ENCODE measurements at regions not wholly inside any gene's neighbourhood (a gene's known extent, or its start where the extent isn't known, plus 50 kb on each side); places are given as distances from the start of the nearest gene placed in this dataset.

DNA sequence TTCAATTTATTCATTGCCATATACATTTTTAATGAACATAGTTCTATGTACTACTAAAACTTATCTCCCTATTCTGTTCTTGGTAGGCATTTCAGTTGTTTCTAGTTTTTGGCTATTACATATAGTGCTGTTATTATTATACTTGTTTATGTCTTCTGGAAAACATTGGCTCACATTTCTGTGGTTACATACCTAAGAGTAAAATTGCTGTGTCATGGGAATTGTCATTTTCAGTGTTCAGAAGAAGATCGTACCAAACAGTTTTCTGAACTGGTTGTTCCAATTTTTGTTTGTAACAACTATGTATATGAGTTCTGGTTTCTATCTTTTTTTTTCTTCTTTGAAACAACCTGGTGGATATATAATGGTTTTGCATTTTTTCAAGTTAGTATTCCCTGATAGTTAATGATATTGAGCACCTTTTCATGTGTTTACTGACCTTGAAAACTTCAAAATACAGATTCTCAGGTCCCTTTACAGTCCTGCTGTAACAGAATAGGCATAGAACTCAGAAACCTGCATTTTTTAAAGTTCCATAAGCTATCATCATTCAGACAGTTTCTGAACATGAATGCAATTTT is 230.7 kb downstream of the JRKL start:
- DNase-seq = no peak

DNA sequence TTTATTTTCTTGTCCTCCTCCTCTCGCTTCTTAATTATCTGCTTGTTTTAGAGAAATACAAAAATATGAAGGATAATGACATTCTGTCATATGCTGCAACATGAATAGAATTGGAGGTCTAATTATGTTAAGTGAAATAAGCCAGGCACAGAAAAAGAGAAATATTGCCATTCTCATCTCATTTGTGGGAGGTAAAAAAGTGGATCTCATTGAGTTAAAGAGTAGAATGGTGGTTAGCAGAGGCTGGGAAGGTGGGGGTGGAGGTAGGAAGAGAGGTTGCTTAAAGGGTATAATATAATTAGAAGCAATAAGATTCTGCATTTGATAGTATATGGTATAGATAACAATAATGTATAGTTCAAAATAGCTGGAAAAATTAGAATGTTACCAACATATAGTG is 231.3 kb downstream of the JRKL start:
- DNase-seq = no peak

DNA sequence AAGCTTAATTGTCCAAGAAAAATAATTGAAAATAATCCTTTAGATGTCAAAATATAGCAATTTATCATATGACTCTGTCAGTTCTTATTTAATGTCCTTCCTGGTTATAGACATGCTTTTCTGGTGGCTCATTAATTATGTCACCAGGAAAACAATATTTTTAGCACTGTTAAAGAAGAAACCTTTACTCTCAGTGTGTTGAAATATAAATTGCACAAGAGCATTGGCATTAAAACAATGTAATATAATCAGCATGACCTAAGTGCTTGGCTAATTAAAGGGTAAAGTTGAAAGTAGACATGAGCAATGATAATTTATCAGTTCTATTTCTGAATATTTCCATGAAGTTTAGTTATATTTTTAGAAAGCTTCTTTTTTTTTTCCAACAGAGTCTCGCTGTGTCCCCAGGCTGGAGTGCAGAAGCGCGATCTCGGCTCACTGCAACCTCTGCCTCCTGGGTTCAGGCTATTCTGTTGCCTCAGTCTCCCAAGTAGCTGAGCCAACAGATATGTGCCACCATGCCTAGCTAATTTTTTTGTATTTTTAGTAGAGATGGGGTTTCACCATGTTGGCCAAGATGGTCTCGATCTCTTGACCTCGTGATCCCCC is 232.3 kb downstream of the JRKL start:
- no peak for DNase-seq

DNA sequence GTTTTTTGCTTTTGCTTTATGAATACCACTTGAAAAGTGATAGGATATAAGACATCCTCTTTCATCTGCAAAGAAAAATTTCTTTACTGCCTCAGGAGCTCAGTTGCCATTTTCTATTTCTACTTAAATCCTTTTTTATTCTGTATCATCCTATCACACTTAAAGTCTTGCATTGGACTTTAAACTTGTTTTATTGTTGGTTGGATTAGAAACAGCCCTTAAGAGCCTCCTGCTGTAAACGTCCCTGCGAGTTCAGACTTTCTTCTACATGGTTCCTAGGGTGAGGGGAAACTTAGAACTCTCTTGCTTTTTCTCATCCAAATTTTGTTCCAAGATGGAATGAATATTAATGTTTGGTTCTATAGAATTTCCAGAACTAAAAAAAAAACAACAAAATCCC is 234.3 kb downstream of the JRKL start:
- no peak for DNase-seq

DNA sequence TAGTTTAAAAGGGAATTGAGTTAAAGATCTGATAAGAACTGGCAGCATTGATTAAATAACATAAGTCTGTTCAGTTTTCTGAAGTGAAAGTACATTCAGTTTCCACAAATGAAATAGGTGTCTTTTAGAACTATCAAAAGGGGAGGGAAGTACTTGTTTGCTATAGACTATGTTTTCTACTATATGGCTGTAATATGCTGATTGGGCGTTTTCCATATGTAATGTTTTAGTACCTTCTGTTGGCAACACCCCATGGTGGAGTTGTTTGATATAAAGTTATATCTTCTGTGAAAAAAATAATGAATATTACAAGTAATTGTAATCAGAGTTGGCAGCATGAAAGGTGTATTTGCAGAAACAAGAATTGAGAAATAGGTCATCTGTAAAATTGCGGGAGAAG is 237.6 kb downstream of the JRKL start:
- DNase-seq = no peak

DNA sequence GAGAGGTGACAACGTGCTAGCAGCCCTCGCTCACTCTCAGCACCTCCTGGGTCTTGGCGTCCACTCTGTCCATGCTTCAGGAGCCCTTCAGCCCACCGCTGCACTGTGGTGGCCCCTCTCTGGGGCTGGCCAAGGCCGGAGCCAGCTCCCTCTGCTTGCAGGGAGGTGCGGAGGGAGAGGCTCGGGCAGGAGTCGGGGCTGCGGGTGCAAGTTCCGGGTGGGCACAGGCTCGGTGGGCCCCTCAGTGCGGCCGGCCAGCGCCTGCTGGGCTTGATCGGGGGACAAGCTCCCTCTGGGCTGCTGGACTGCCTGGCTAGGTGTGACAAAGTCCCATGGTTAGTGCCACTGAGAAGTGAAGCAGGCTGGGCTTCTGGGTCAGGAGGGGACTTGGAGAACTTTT is 245.8 kb downstream of the JRKL start:
- DNase-seq = no peak

DNA sequence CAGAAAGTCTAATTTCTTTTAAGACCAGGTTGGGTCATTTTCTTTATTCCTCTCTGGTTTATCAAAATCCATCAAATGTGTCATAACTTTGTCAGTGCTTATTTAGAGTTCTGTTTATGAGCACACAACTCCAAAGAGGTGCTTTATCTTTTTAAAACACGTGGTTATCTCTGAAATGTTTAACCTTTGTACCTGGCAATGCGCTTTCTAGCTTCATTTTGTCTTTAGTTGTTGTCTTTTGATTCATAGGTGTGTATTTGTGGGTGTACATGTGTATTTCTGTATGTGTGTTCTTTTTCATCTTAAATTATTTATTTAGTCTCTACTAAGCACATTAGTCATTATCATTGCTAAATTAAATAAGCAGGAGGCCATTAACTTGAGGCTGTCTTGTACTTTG is 251.4 kb downstream of the JRKL start:
- DNase-seq = no peak

DNA sequence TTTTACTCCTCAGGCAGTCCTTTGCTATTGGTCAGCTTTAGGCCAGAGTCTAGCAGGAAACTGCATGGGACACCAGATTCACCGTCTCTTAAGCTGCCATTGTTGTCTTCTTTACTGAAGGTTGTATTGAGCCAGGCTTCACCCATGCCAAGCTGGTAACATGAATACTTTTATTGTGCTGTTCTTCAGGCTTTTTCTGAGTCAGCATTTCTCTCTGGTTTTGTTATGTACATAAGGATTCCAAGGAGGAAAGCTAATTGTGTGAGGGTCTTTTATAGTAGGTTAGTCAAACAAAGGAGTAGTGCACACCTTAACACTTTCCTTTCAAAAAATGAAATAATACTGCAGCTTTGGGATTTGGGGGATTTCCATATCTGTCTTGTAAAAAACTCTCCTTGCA is 252.8 kb downstream of the JRKL start:
- DNase-seq = no peak

DNA sequence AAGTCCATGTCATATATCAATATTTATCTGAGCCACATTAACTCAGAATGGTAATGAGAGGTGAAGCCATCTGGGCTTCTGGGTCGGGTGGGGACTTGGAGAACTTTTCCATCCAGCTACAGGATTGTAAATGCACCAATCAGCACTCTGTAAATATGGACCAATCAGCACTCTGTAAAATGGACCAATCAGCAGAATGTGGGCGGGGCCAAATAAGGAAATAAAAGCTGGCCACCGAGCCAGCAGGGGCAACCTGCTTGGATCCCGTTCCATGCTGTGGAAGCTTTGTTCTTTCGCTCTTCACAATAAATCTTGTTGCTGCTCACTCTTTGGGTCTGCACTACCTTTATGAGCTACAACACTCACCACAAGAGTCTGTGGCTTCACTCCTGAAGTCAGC is 253.4 kb downstream of the JRKL start:
- DNase-seq = no peak

DNA sequence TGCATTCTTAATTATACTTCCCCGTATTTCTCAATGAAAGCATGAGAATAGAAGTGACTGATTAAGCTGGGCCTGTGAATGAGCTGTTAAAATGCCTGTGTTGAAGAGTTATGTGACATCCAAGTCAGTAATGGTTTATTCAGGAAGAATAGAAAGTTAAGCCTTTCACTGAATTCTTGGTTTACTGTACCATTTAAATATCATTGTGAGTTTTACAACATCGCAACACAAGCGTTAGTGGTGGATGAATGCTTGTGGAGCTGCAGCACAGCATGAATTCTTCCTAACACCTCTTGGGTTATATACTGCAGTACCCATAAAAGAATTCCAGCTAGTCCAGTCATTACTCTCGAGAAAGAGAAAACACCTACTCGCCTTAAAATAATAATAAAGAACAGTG is 257.8 kb downstream of the JRKL start:
- no peak for DNase-seq

DNA sequence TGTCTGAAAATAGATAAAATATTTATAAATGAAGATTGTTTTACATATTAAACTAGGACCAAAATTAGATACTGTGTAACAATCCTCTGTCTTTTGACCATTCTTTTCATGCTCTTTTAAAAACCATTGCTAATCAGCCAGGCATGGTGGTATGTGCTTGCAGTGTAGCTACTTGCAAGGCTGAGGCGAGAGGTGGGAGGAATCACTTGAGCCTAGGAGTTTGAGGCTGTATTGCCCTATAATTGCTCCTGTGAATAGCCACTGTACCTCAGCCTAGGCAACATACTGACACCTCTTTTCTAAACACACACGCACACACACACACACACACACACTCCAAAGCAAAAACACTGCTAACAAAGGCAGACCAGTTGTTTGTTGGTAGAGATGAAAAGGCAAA is 259.2 kb downstream of the JRKL start:
- no peak for DNase-seq

DNA sequence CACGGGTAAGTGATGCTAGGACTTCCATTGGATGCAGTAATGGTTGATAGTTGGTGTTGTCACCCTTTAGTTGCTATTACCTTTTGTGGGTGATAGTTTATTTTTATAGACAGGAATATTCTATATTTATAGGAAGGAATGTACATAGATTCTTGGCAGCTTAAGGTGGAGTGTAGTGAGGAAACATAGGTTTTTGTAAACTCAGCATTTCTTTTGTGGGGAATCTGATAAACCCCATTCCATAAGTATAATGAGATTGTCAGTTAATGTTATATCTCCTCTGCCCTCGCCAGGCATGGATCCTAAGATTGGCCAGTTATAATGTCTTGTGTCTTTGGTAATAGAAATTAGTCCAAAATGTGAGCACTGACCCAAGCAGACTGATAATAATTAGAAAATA is 262.7 kb downstream of the JRKL start:
- DNase-seq = no peak

DNA sequence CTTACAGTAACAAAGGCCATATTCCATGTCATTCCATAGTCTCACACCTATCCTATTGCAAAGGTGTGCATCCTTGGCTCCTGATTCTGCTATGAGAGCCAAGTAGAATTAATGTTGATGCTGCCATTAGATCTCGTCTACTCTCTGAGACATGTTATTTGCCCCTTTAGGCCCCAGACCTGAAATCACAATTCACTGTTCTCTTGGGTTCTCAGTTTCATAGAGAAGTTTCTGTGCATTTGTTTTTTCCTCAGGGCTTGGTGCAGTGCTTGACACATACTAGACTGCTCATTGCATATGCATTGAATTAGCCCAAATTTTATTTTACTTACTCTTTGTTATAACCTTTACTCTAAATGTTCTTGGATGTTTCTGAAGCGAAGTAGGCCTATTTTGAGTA is 265.7 kb downstream of the JRKL start:
- DNase-seq = no peak

DNA sequence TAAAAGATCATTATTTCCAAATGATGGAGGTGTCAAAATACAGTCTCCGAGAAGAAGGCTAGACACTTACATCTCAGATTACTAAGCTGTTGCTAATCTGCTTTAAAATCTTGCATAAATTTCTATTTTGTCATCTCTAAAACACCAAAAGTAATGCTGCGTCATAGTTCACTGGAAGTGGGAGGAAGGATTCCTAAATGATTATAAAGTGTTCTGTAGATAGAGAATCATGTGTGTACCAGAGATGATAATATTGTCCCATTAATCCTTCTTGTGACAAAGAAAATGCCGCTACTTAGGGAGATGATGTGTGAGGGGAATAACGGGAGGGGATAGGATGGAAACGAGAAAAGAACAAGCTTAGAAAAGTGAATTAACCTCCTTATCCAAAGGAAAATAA is 268.6 kb downstream of the JRKL start:
- DNase-seq = no peak

DNA sequence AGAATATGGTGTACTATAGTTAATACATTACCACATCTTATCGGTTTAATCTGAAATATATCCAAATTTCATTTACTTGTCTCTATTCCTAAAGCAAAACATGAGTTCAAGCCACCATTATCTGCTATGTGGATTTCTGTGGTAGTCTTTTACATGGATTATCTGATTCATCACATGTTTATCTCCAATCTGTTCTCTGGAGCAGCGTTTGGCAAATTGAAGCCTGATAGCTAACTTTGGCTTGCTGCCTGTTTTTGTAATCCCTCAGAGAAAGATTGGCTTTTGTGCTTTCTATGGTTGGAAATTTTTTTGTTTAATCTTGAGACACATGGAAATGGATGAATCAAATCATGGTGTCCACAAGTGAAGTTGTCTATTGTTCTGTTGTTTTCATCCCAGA is 274.3 kb downstream of the JRKL start:
- DNase-seq = no peak

DNA sequence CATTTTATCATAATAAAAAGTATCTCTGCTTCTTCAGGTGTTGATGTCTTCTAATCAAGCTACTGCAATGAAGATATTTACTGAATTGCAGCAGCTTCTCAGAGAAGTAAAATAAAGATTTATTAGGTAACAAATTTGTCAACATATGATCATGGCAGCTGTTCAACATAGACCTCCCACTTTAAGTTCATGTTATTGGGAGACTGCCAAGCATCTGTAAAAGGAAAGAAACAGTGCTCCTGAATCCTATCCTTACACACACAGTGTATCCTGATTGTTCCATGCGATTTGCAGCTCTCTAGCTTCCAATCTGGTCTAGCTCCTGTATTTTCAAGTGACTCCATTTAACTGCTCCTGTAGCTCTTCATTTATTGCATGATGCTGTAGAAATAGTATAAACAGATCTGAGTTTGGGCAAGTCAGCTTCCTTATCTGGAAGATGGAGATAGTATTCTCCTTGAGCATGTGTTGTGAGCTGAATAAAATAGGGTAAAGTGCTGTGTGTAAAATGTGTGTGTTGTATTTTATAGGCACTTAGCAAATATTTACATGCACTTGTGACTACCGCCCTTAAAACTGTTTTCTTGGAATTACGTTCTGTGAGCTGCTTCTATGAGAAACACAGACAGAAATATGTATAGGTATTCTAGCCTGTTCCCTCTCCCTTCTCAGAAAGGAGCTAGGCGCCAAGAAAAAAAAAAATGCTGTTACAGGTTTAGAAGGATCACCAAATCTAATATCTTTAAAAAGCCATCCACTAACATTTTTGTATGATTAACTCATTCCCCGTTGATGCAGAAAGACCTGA is 290.6 kb downstream of the JRKL start:
- DNase-seq = no peak

DNA sequence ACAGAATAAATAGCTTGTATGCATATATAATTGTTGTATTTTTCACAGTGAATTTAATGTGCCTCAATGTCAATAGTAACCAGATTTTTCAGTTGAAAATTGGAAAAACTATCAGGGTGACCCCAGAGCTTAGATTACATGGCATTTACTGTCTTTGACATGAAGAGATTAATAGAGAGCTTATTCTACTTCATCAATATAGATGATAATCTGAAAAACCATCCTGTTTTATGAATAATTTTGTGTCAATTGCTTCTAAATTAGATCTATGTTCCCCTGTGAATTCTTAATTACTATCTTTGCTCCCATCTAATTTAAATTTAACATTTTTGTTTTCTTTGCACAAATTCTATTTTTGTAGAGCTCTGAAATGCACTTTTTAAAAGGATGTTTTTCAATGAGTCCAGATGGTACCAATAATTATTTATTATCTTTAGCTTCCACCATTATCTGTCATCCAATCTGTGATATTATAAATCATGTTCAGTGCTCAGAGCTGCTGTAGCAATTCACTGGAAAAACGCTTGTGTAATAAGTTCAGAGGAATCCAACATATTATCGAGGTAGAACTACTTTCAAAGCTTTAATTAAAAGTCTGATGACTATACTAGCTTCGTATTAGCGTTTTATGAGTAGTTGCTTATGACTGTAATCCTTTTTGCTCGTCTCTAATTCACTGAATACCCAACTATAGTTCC is 291.4 kb downstream of the JRKL start:
- no peak for DNase-seq

DNA sequence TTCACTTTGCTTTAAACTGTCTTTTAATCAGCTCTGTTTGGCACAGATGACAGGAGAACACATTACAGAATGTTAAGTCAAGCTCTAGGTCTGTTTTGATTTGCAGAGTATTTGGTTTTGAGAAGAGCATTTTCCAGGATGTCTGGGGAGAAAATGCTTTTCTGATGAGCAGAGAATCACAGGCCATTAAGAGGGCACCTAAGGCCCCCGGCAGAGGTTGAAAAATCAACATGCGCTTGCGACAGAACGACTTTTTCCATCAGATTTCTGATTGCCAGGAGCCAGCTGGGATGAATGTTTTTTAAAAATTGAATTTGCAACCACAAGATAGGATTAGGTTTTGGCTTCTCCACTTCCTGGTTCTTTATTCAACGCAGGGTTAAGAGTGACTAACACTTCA is 304.5 kb downstream of the JRKL start:
- DNase-seq = no peak

DNA sequence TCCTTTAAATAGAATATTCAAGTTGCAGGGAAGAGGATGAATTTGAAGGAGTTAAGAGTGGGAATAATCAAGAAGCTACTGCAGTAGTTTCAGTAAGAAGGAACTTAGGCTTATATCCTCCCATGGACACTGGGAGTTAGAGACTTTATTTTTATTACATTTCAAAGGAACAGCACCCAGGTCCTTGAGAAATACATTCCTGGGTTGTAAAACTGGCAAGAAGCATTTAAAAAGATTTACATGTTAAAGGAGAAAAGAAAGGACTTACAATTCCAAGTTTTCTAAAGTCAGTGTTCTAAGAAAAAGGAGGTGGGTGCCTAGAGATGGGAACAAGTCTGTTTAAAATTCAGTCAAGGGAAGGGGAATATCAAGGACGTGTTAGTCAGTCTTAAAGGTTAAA is 306.9 kb downstream of the JRKL start:
- no peak for DNase-seq

DNA sequence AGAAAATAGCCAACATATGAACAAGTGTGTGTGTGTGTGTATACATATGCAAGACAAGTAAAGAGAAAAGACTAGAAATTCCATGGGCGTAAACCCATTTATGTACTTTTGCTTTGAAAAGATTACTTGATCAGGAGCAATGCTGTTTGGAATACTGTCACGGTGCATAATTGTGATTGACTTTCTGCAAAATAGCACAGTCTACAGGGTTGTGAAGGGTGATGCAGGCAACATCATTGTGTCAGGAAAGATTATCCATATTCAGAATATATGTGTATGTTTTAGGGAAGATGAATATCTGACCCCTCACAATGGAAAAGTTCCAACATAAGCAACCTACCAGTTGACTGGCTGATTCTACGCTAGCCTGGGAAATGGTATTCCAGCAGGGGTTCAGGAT is 307.7 kb downstream of the JRKL start:
- DNase-seq = no peak

DNA sequence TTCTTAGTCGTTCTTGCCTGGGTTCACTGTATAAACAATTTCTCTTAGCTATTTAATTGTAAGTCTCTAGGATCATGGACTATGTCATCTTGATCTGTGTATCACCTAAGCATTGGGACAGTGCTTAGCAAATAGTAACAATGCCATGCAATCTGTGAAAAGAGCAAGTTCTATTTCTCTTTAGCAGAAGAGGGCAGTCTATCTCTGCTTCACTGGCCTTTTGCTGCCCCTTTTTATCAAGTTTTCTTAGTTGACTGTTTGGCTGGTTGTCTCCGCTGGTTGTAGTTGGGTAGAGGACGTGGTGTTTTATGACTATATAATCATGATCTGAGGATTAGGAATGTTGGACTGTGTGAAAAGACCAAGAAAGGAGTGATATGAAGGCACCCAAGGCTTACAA is 315.0 kb downstream of the JRKL start:
- no peak for DNase-seq

DNA sequence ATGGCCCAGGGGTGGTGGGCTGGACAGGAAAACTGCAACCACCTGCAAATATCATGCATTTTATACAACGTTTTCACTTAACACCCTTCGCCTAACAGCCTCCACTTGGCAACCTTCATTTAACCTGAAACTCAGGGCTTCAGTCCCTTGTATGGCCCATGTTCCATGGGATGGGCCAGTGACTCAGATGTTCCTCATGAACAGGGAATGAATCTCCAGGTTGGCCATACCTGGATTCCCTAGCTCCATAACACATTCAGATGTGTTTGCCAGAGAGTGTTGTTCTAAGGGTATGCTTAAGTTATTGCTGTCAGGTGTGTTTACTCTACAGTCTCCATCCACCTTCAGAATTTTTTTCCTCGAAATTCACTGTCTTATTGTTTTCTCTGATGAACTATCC is 316.9 kb downstream of the JRKL start:
- DNase-seq = no peak

DNA sequence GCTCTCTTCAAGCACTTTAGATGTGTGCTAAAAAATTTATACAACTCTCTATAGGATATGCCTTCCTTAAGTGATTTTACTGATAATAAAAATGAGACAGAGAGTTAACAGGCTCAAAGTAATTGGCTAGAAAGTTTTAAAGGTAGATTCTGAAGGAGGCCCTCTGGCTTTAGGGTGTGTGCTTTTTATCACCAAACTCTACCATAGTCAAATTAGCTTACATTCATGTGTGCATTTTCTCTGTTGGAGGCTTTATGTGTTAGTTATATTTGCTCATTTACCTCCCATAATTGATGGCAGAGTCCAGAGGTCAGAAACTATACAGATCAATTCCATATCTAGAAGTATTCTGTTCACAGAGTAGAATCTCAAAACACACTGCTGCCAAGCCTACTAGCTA is 317.5 kb downstream of the JRKL start:
- no peak for DNase-seq

DNA sequence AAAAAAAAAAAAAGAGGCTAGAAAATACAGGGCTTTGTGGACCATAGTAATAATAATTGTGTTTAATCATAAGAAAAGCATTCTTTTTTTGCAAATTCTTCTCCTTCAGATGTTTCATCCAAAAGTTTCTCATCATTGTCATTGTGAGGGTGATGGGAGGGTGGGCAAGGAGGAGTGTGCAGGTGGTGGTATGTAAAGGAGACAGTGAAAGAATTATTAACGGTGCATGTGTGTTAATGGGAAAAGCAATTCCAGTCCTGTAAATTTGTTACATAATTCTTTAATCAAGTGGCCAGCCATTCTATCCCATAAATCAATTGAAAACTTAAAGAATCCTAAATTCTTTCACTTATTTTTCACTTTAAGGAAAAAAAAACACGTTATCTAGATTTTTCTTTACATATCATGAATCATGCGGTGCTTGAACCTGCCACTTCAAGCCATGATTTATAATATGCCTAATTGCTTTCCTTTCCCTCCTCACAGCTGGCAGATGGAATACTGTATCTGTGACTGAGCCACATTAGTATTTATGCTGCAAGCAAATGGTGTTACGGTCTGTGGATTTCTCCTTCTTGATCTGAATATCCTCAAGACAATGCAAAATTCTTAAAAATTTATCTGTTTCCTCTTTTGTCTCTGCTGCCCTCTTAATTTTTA is 318.5 kb downstream of the JRKL start:
- no peak for DNase-seq
